Left colon (tissue), 2 donors: ENCODE measurements at regions not wholly inside any gene's neighbourhood (a gene's known extent, or its start where the extent isn't known, plus 50 kb on each side); places are given as distances from the start of the nearest gene placed in this dataset.
A peak's percentile ranks its signal among the peaks of the same experiment; 100 is the strongest.

Experiments used
- ATAC-seq: fragments of 200-7000 bp; cut with Tn5 transposase; one replicate; pipeline ENCODE4 v1.9.1; 2020; ENCODE audit warnings: mild to moderate bottlenecking, moderate library complexity
- DNase-seq, 2 donors: peaks; one replicate each; pipeline ENCODE4 v3.0.0-alpha.2; 2020
- intact Hi-C, 2 donors: fragments of 100-400 bp; cut with DNase I in 1 of 2; cut with micrococcal nuclease in 1 of 2; formaldehyde crosslinking; loops; one replicate each; pipeline versions ENCODE4 v1.11.2 to v1.14.0; 2022; cut with DNase I, micrococcal nuclease
- donor health status: DM: no; HTN: no; CAD: no.
- donor health status: DM: yes; HTN: yes; CAD: no.

DNA sequence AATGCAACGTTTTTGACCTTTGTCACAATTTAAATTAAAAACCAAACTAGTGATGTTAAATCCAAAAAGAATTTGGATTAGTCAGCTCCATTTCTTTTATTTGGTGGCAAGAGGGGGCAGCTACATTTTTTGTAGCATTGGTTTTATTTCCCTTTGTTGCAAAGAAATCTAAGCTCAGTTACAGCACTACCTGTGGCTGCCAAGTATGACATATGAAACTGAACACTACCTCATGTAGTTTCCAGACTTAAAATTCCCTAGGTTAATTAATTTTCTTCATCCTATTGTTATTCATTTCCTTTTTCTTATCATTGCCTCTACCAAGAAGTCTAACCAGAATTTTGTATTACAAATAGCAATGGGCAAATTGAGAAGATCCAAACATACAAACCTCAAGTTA is 393.5 kb downstream of the BRINP1 start:
- DNase-seq (no peak), ATAC-seq (no peak)
- intact Hi-C loops: no loop called here

DNA sequence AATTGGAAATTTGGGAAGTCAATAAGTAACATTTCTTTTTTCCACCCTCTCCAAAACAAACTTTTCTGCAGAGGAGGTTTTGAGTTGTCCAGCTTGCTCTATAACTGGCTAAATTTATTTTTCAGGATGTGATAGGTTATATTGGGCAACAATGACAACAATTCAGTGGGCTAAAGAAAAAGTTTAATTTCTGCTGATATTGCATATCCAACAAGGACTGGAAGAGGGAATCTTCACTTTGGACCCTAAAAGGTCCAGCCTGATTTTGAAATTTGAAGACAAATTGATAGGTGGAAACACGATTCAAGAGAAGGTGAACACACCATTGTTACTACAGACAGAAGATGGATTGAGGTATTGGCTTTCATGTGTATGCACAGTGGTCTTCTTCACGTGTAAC is 393.1 kb downstream of the BRINP1 start:
- ATAC-seq (no peak), DNase-seq (no peak)
- intact Hi-C loops: no loop called here

DNA sequence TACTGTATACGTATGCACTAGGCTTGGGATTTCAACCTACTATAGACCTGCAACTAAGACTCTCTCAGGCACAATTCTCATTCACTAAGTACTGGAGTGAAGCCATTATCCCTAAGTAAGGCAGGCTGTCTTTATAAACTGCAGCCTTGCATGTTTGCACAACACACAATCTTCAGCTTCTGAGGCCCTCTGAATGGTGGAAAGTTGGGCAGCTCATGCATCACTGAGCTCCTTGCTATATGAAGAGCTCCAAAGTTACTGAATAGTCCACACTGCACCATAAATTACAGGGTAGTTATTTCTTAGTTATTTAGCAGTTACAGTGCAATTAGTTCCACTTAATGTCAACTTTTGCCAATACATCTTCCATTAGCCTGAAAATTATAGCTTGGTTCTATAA is 384.6 kb downstream of the BRINP1 start:
- no peak for ATAC-seq
- intact Hi-C loops: no loop called here

DNA sequence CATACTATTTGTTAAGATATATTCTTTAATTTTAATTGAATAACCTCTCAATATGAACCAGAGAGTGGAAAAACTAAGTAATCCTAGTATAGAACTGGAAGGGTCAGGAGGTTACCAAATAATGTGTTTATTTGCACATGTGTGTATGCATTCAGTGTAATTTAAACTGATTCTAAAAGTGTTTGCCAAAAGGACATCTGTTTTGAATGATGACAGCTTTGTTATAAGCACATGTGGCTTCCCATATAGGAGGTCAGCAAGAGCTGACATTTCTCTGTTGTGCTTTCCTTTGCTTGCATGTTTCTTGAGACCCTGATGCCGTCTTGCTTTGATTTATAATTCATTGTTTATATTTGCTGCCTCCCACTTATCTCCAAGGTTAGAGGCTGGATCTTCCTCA is 383.4 kb downstream of the BRINP1 start:
- intact Hi-C loops: no loop called here
- ATAC-seq: no peak
- no peak for DNase-seq

More for the DNA sequence above, 384.6 kb downstream of the BRINP1 start:
- DNase-seq: no peak

DNA sequence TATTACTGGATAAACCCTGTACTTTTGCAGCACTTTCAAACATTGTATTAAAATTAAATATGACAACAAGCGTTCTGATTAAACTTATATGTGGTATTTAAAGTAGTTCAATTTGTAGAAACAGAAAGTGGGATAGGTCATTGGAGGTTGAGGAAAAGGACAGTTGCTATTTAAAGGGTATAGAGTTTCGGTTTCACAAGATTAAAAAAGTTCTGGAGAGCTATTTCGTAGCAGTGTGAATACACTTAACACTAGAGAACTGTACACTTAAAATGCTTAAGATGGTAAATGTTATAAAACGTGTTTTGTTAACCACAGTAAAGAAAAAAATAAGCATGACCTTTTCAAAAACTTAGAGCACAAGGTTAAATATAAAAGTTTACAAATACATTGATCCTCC is 382.1 kb downstream of the BRINP1 start:
- intact Hi-C loops: no loop called here
- ATAC-seq (no peak), DNase-seq (no peak)

DNA sequence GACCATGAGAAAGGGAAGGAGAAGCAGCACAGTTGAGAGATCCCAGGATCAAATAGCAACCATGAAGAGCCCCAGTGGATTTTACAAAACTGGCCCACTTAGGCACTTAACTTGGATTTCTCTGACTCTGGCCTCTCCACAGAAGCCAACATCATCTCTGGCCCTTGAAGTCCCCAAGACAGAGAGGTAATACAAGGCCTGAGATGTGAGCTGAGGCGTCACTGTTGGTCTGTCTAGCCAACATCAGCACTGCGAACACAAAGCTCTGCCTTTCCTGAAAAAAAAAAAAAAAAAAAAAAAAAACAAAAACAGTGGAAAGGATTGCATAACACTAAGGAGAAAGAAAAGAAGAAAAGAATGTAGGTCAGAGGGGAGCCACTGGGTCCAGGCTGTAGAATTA is 378.3 kb downstream of the BRINP1 start:
- intact Hi-C loops: no loop called here
- no peak for ATAC-seq
- DNase-seq: no peak

DNA sequence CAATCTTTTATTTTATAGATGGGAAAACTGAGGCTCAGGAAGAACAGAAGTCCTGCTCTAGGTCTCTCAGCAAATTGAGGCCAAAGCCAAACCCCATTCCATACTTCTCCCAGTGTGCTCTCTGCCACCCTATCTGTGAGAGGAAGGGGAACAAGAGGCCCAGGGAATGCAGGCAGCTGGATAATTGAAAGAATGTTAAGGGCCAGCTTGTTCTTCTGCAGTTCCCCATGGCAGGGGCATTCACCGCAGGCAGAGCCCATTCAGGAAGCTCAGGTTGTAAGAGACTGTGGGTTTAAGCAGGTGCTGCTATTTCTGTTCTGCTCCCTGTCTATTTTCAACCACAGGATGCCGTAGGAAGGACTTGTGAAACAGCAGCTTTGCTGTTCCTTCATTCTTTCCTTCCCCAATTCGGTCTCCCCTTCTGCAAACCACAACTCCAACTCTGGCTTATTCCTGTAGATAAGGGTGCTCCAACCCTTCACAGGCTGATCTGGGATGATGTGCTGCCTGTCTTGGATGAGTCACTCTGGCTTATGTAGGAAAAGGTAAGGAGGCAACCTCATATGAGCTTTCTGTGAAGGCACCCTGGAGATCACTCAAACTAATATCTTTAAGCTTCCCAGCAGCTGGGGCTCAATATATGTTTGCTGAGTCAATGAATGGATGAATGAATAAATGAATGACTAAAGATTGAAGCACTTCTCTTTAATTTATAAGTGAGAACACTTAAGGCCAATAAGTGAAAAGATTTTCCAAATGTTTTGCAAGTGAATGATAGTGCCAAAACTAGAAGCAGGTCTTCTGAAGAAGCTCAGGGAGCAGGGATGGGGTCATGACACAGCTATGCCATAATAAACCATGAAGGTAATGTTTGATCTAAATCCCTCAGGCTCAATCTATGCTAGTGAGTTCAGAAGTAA is 377.6 kb downstream of the BRINP1 start:
- ATAC-seq: no peak
- no peak for DNase-seq
- intact Hi-C loops: no loop called here

DNA sequence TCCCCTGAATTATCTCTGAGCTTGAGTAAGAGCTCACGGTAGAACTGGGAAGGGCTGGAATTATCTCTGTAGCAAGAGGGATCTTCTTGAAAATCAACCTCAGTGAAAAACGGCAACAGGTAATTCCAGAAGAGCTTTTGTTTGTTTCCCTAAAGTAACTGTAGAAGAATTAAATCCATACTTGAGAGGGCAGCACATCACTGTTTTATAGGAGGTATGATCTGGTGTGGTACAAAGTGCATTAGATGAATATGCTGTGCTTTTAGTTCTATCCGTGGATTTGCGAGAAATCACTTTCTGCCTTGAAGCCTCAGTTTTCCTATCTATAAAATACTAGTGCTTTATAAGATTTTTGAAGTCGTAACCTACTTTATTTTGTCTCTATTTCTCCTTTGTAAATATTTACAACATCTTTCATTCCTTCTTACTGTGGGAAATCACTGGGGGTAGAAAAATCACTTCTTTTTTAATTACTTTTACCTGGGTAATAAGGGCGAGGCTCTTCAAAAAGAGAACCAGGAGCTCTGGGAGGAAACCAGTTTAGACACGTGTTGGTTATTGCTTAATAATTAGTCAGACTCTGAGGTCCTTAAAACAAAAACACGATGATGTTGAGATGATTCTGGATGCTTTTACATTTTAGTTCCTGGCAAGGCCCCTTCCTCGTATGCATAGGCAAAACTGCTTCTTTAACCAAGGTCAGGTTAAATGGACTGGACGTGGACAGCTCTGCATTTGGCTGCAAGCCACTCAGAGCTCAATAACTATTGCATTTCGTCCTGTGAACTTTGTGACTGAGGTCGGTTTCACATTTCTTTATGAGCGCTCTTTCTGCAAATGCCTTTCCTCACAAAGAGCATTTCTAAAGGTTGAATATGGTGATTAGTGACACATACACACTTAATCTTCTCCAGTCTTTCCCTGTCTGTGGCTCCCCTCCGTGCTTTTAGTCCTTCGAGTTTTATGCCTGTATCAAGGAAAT is 376.1 kb downstream of the BRINP1 start:
- DNase-seq (no peak), ATAC-seq (no peak)
- intact Hi-C loops: no loop called here

DNA sequence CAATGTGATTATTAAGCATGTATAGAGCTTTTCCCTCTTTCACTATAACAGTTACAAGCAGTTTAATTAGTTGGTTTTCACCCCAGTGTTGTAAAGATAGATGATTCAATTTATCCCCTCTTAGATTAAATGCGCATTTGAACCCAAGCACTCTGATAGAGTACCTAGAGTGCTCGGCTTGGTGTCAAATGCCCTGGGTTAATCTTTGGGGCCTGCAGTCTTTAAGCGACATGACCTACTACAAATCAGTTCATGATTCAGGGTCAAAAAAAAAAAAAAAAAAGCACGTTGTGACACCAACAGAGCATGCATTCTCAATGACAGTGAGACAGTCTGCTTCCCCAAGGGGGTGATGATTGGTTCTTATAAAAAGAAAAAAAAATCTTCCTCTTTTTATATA is 375.3 kb downstream of the BRINP1 start:
- DNase-seq (no peak), ATAC-seq (no peak)
- intact Hi-C loops: no loop called here

DNA sequence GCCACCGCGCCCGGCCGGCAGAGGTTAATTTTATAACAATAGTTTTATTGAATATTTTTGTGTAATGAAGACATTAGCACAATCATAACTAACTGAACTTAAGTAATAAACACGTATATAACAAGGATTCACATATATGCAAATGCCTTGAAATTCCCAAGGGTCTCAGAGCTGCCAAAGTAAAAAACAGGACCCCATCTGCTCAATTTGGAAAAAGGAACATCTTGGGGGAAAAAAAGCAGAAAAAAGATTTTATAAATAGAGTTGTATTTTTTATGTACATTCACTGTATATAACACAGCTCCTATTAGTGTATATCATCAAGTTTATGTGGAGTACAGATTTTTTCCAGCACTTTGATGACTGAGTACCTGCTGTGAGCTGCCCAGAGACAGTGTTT is 366.7 kb downstream of the BRINP1 start:
- DNase-seq: no peak
- ATAC-seq: no peak
- intact Hi-C loops: no loop called here

DNA sequence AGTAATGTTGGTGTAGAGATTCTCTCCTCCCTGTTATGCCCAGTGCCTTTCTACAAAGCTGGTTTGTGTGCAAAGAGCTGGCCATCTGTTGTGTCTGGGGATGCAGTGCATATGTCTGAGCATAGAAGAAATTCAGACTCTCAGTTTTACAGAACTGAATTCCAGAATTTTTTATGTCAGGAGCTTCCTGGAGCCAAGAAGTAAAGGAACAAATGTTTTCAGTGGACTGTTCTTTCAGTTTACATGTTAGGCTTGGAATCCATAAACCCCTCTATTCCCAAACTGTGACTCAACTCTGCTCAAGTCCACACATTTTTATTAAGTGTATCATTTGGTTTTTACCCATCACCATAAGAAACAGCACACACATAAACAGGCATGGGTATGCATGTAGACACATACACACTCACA is 366.0 kb downstream of the BRINP1 start:
- DNase-seq (no peak), ATAC-seq (no peak)
- intact Hi-C loops: no loop called here

DNA sequence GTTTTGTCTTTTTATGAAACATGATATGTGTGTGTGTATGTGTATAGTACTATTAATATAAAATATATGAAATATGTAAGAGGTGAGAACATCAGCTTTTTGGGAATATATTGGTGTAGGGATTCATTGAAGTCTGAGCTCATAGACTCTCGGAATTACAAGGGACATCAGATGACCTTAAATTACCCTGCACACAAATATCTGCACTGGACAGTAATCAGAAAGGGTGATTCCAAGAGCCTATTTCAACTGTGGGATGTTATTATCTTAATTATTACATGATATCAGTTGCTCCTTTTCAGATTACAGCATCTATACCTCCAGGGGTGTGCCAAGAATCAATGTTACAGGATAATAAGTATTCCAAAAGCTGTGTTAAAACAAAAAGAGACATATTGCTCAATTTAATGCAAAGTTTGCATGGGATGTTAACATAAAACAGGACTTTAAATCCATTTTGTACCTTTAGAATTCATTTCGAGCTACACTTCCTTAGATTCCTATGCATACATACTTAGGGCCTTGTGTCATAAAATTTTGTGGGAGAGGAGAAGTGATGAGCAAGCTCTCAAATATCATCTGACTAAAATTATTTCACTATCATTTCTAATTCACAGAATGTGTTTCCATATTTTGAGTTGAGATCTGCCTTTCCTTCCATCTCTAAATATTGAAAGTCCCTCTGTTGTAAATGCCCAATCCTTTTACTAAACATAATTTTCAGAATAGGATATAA is 365.2 kb downstream of the BRINP1 start:
- DNase-seq (no peak), ATAC-seq (no peak)
- intact Hi-C loops: no loop called here

DNA sequence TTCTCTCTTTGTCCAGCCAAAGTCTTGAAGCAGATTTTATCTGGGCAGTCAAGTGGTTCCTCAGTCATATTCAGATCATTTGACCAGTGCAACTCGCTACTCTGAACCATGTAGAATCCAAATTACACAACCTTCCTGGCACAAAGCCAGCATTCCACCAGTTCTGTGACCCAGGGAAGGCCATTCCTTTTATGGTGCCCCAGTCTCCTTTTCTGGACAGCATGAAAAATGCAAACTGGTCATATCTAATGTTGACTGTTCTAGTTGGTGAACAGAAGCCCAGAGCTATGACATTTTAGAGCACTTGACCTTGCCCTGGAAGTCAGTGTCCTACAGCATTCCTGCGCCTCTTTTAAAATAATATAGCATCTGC is 364.6 kb downstream of the BRINP1 start:
- ATAC-seq (no peak), DNase-seq (peak; percentile 16 to 36)
- intact Hi-C loops: no loop called here

DNA sequence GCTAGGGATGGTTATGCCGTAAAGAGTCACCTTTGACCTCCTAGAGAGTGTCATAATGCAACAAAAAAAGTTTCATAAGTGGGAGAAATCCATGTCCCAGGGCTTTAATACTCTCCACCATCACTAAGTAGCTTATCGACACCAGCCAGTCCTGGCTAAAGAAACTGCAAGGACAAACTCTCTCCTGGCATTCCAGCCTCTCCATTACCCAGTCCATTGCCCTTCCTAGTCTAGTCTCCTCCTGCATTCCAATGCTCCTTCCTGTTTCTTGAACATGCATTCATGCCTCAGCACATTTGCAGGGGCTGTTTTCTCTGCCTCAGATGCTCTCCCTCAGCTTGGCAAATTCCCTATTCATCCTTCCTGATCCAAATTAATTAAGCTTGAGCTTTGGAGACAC is 364.1 kb downstream of the BRINP1 start:
- DNase-seq (no peak), ATAC-seq (no peak)
- intact Hi-C loops: no loop called here

DNA sequence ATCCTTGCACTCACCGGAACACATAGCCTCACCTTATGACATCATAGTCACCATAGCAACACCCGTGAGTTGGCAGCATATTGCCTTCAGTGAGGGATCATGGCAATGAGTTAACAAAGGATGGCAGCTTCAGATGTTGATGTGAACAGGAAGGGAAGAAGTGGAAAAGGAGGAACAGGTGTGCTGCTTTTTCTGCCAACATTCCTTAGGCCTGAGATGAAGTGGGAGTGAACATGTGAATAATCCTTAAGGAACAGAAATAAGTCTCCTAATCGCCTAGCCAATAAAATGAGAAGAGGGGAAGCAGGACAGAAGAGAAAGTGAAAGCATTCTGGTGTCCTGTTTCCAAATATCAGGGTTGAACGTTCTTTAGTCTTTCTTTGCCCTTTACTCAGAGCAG is 360.0 kb downstream of the BRINP1 start:
- intact Hi-C loops: no loop called here
- ATAC-seq (no peak), DNase-seq (no peak)

DNA sequence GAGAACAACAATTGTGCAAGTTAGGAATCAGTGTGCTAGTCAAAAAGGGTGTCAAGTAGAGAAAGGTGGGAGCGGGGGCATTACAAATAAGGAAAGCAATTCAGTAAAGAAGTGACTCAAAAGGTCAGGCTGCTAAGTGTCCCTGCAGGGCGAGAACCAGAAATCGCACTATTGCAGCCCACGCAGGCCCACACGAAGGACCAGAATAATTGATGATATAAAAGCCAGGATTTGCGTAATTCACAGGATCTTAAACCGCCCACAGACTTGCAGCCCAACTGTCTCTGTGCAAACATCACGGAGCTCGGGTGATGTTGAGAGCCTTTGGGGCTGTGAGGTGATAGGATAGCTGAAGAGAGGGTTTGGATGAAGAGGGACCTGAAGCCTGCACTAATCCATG is 349.0 kb downstream of the BRINP1 start:
- DNase-seq (no peak), ATAC-seq (no peak)
- intact Hi-C loops: no loop called here

DNA sequence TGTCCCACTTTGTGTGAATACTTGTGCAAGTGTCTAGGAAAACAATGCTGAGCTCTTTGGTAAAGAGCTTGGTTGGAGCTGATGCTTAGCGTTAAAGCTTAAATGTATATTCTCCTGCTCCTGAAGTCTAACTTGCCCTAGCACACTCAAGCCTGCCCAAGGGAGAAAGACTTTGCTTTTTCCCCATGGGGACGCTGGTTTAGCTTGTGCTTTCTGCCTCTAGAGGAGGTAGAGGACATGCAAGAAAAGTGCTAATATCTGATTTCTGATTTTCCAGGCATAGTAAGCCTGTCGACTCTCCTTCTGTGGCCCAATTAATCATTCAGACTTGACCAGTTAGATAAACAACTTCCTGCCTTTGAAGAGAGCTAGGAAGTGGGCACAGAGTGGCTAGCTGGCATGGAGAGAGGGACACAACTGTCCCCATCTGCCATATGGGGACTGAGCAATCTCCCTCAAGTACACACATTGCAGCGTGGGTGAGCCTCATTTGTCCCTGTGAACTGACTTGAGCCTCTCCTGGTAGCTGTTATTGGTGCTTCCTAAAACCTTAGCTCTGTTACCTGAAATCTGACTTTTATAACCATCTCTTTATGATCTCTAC is 348.4 kb downstream of the BRINP1 start:
- no peak for ATAC-seq
- intact Hi-C loops: no loop called here
- DNase-seq: no peak

DNA sequence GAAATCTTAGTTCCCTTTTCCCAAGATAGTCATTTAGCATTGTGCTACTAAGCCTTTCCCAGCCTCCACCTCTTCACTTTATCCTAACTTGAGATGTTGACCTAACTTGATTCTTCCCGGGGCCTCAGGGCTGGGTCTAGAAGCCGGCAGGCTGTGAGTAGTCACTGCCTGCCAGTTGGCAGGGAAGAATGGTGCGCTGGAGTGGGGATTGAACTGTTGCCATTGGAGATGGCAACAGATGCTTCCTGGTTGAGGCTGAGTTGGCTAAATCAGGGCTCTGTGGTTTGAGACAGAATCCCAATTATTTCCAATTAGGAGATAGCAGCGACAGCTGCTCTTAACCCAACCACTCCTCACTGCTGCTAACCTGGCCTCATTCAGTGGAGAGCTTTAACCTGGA is 343.1 kb downstream of the BRINP1 start:
- DNase-seq (no peak), ATAC-seq (no peak)
- intact Hi-C loops: no loop called here
